Tibial artery (tissue), 4 donors: ENCODE measurements at regions not wholly inside any gene's neighbourhood (a gene's known extent, or its start where the extent isn't known, plus 50 kb on each side); places are given as distances from the start of the nearest gene placed in this dataset.

Source experiments
- DNase-seq, 2 donors: peaks; one replicate each; pipeline ENCODE4 v3.0.0-alpha.2; 2019
- H3K27ac ChIP-seq, 2 donors: fragments of 200-600 bp; sonication (generic) in 1 of 2; 1 replicate in 1 of 2; 2 replicates in 1 of 2; pipeline ENCODE4 v1.5.1; 2018 to 2019; ENCODE audit warnings: mild to moderate bottlenecking in 1 of 2
- H3K27me3 ChIP-seq, 2 donors: fragments of 200-600 bp; sonication (generic) in 1 of 2; one replicate each; pipeline versions ENCODE4 v1.5.1 to v1.6.0; 2016 to 2019
- H3K36me3 ChIP-seq, 3 donors: fragments of 200-600 bp; sonication (generic) in 2 of 3; one replicate each; pipeline ENCODE4 v1.5.1; 2016 to 2019; ENCODE audit warnings: mild to moderate bottlenecking in 2 of 3
- H3K4me1 ChIP-seq, 4 donors: fragments of 200-600 bp; sonication (generic) in 2 of 4; 1 replicate in 3 of 4; 2 replicates in 1 of 4; pipeline ENCODE4 v1.5.1; 2016 to 2019
- H3K4me3 ChIP-seq, 2 donors: fragments of 200-600 bp; sonication (generic) in 1 of 2; 1 replicate in 1 of 2; 2 replicates in 1 of 2; pipeline ENCODE4 v1.5.1; 2018 to 2019; ENCODE audit warnings: mild to moderate bottlenecking in 2 of 2
- H3K9me3 ChIP-seq, 3 donors: fragments of 200-600 bp; sonication (generic) in 1 of 3; one replicate each; pipeline ENCODE4 v1.5.1; 2016 to 2019
- CTCF ChIP-seq, 2 experiments: fragments of 200-600 bp in 1 of 2; fragments of 450-650 bp in 1 of 2; IDR thresholded peaks; one replicate each; pipeline ENCODE4 v1.5.1; 2017 to 2019; ENCODE audit warnings: antibody characterized with exemption in 2 of 2, mild to moderate bottlenecking in 1 of 2, moderate library complexity in 1 of 2
- intact Hi-C: fragments of 100-400 bp; cut with DNase I; formaldehyde crosslinking; loops from one replicate; pipeline ENCODE4 v1.15.0; 2023; ENCODE audit warnings: low total_unique reads

DNA sequence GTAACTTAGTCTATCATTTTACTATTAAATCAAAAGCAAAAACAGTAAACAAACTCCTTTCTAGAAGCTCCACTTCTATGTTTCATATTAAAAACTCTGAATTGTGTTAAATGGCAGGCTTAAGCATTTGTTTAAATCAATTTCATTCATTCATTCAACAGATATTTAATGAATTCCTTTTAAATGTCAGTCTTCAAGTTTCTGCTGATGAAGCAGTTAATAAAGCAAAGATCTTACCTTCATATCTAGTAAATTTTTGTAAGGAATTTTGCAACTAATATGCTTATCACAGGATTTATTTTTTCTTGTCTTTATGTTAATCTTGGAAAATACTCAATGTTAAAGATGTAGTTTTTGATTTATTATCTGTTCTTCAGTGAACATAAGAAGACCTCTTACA is 54.1 kb upstream of the RGS18 start:
- TF ChIP-seq CTCF (IDR thresholded peaks at IDR 0.05) = no peak
- intact Hi-C loops = no loop called here
- H3K4me3 ChIP-seq = no peak overlapping the region
- H3K4me1 ChIP-seq = no peaks in the 10 kb centered on the region
- H3K27me3 ChIP-seq = no peaks in the 10 kb centered on the region
- H3K9me3 ChIP-seq = no peaks in the 10 kb centered on the region
- H3K36me3 ChIP-seq = no peaks in the 10 kb centered on the region
- DNase-seq = no peak
- no peak overlapping the region for H3K27ac ChIP-seq

- Histone ChIP-seq H3K36me3 (no peaks in the 10 kb centered on the region), H3K27me3 (no peaks in the 10 kb centered on the region), H3K27ac (no peak overlapping the region), H3K4me3 (no peak overlapping the region), H3K9me3 (no peaks in the 10 kb centered on the region), H3K4me1 (no peaks in the 10 kb centered on the region)
- intact Hi-C loops = no loop called here
- TF ChIP-seq CTCF (IDR thresholded peaks at IDR 0.05) = no peak
- no peak for DNase-seq
Measured at GRCh38 chr1:192104852-192105251, 53.4 kb upstream of the RGS18 start.

DNA sequence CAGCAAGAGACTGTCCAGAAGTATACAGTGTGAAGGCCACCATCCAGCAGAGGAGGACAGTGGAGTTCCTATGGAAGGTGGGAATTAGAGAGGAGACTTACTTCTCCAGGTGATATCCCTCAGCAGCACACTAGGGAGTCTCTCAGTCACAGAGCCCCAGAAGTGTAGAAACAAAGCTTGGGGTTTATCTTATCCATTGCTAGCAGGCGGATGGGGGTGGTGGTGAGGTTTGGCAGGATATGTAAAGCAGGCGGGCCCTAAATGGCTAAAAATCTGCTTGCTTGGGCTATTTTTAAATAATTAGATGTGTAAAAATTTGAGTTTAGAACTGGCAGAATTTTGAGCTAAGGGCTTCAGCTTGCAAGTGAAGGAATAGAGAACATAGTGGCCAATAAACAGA is 50.1 kb upstream of the RGS18 start:
- Histone ChIP-seq H3K27me3 (no peaks in the 10 kb centered on the region), H3K36me3 (no peaks in the 10 kb centered on the region), H3K4me1 (no peaks in the 10 kb centered on the region), H3K27ac (no peak overlapping the region), H3K4me3 (no peak overlapping the region), H3K9me3 (no peaks in the 10 kb centered on the region)
- no peak for DNase-seq
- intact Hi-C loops = no loop called here
- TF ChIP-seq CTCF (IDR thresholded peaks at IDR 0.05) = no peak
